ENCODE measurements at regions not wholly inside any gene's neighbourhood (a gene's known extent, or its start where the extent isn't known, plus 50 kb on each side); places are given as distances from the start of the nearest gene placed in this dataset.

- TF ChIP-seq, protein P1, sequence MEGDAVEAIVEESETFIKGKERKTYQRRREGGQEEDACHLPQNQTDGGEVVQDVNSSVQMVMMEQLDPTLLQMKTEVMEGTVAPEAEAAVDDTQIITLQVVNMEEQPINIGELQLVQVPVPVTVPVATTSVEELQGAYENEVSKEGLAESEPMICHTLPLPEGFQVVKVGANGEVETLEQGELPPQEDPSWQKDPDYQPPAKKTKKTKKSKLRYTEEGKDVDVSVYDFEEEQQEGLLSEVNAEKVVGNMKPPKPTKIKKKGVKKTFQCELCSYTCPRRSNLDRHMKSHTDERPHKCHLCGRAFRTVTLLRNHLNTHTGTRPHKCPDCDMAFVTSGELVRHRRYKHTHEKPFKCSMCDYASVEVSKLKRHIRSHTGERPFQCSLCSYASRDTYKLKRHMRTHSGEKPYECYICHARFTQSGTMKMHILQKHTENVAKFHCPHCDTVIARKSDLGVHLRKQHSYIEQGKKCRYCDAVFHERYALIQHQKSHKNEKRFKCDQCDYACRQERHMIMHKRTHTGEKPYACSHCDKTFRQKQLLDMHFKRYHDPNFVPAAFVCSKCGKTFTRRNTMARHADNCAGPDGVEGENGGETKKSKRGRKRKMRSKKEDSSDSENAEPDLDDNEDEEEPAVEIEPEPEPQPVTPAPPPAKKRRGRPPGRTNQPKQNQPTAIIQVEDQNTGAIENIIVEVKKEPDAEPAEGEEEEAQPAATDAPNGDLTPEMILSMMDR (optimal IDR thresholded peaks at IDR 0.05 in 1 of 3, IDR thresholded peaks at IDR 0.05 in 1 of 3, conservative IDR thresholded peaks at IDR 0.05 in 1 of 3; ENCODE audit: extremely low read depth in 1 of 3, insufficient read depth in 2 of 3, low read length in 3 of 3) = no peak
- no peak for TF ChIP-seq EZH2 (IDR thresholded peaks at IDR 0.05; ENCODE audit: low read length)
These were observed 115.6 kb upstream of the KAZN start for GRCh38 chr1:14482784-14483450.
